ENCODE measurements at regions not wholly inside any gene's neighbourhood (a gene's known extent, or its start where the extent isn't known, plus 50 kb on each side); places are given as distances from the start of the nearest gene placed in this dataset.

DNA sequence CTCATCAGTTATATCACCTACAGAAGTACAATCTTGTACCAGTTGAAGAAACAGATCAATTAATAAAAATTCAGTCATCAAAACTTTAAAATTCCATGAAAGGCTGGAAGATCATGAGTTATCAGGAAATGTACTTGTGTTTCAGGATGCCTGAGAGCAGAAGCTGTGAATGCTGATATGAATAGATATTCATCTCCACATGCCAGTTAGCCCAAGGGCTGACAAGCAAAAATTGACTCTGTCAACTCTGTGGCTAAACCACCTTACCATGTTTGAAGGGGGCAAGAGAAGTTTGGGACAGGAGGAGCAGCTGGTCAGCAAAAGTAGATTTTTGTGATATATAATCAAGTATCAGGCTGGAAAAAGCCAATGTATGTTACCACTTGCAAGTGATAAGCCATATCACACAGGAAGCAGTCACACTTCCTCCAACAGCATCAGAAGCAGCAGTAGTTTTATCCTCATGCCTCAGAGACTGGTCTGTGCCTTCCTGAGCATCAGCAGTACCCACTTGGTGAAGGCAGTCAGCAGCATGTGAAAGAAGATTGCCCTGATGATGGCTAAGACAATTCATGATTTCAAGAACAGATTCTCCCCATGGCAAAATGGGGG is 328.2 kb upstream of the CNTNAP5 start:
- no peak for DNase-seq
- intact Hi-C loops (cut with micrococcal nuclease; ENCODE audit: unreplicated experiment) = no loop called here
- Mint-ChIP-seq H3K27me3 (ENCODE audit: unreplicated experiment) (no peaks in the 10 kb centered on the region), H3K4me1 (ENCODE audit: low read depth, unreplicated experiment) (no peaks in the 10 kb centered on the region), H3K27ac (ENCODE audit: unreplicated experiment) (no peak overlapping the region), H3K36me3 (ENCODE audit: insufficient read depth, unreplicated experiment) (no peaks in the 10 kb centered on the region), H3K9me3 (ENCODE audit: low read depth, unreplicated experiment) (peaks cover 17% of the 10 kb centered on the region), H3K4me3 (ENCODE audit: low read depth, unreplicated experiment) (no peak overlapping the region)
- no peak for TF ChIP-seq CTCF (IDR thresholded peaks at IDR 0.05; ENCODE audit: unreplicated experiment)
- no TSS peak for BruUV-seq (replicated peaks)
- CTCF ChIA-PET = no interaction called here

DNA sequence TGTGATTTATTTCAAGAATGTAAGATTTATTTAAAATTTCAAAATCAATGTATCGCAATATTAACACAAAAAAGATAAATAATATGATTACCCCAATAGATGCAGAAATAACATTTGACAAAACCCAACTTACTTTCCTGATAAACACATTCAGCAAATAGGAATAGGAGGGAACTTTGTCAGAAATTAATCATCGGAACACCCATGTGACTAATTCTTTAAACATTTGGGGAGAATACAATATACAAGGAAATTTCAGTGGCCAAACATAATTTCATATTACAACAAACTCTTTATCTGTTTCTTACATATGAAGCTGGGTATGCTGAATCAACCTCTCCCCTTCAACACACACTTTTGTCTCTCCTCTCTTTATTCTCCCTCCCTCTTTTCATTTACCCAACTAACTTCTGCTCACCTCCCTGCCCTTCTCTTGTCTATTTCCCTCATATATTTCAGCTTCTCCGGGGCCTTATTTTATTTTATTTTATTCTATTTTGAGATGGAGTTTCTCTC is 309.6 kb upstream of the CNTNAP5 start:
- no TSS peak for BruUV-seq (replicated peaks)
- Mint-ChIP-seq H3K27me3 (ENCODE audit: unreplicated experiment) (no peaks in the 10 kb centered on the region), H3K9me3 (ENCODE audit: low read depth, unreplicated experiment) (peaks cover 13% of the 10 kb centered on the region), H3K36me3 (ENCODE audit: insufficient read depth, unreplicated experiment) (no peaks in the 10 kb centered on the region), H3K4me1 (ENCODE audit: low read depth, unreplicated experiment) (no peaks in the 10 kb centered on the region), H3K27ac (ENCODE audit: unreplicated experiment) (no peak overlapping the region), H3K4me3 (ENCODE audit: low read depth, unreplicated experiment) (no peak overlapping the region)
- intact Hi-C loops (cut with micrococcal nuclease; ENCODE audit: unreplicated experiment) = no loop called here
- CTCF ChIA-PET = no interaction called here
- TF ChIP-seq CTCF (IDR thresholded peaks at IDR 0.05; ENCODE audit: unreplicated experiment) = no peak
- DNase-seq = no peak

DNA sequence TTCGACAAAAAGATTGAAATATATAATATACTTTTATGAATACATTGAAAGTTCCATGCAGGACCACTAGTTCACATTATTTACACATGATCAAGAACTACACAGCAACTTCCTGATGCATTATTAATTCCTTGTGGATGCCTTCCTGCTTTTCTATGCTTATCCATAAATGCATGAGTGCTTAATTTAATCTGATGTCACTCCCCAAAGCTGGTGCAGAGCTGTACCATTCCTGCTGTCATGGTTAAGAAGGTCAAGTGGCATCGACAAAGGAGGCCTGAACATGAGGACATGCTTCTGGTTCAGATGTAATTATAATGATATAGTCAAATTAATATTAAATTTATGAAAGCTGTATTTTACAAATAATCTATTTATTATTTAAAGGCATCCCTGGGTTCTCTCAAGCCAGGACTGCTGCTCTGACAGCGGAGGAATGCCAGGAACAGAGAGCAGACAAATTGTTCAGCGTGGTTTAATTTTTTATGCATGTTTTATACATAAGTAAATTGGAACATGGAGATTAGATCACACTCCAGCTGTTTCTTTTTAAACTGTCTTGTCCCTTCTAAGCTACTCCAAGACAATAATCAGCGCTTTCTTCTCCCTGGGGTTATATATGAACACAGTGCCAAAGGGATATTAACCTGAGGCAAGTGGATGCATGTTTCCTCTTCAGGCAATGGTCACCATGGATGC is 307.3 kb upstream of the CNTNAP5 start:
- no TSS peak for BruUV-seq (replicated peaks)
- no peak for DNase-seq
- no peak overlapping the region for H3K4me3 Mint-ChIP-seq (ENCODE audit: low read depth, unreplicated experiment)
- H3K27me3 Mint-ChIP-seq (ENCODE audit: unreplicated experiment) = no peaks in the 10 kb centered on the region
- H3K27ac Mint-ChIP-seq (ENCODE audit: unreplicated experiment) = no peak overlapping the region
- H3K4me1 Mint-ChIP-seq (ENCODE audit: low read depth, unreplicated experiment) = no peaks in the 10 kb centered on the region
- CTCF ChIA-PET = no interaction called here
- intact Hi-C loops (cut with micrococcal nuclease; ENCODE audit: unreplicated experiment) = no loop called here
- H3K36me3 Mint-ChIP-seq (ENCODE audit: insufficient read depth, unreplicated experiment) = no peaks in the 10 kb centered on the region
- no peak for TF ChIP-seq CTCF (IDR thresholded peaks at IDR 0.05; ENCODE audit: unreplicated experiment)
- peaks cover 11% of the 10 kb centered on the region for H3K9me3 Mint-ChIP-seq (ENCODE audit: low read depth, unreplicated experiment)

GRCh38 chr2:123720760-123721159 is 304.3 kb upstream of the CNTNAP5 start:
- peak; percentile 1 for DNase-seq
- no peak for TF ChIP-seq CTCF (IDR thresholded peaks at IDR 0.05; ENCODE audit: unreplicated experiment)
- Mint-ChIP-seq H3K27me3 (ENCODE audit: unreplicated experiment) (no peaks in the 10 kb centered on the region), H3K36me3 (ENCODE audit: insufficient read depth, unreplicated experiment) (no peaks in the 10 kb centered on the region), H3K4me1 (ENCODE audit: low read depth, unreplicated experiment) (no peaks in the 10 kb centered on the region), H3K4me3 (ENCODE audit: low read depth, unreplicated experiment) (no peak overlapping the region), H3K27ac (ENCODE audit: unreplicated experiment) (no peak overlapping the region), H3K9me3 (ENCODE audit: low read depth, unreplicated experiment) (peaks cover 15% of the 10 kb centered on the region)
- CTCF ChIA-PET = no interaction called here
- intact Hi-C loops (cut with micrococcal nuclease; ENCODE audit: unreplicated experiment) = no loop called here
- no TSS peak for BruUV-seq (replicated peaks)

All from Calu3 (cell line).